ENCODE measurements at regions not wholly inside any gene's neighbourhood (a gene's known extent, or its start where the extent isn't known, plus 50 kb on each side); places are given as distances from the start of the nearest gene placed in this dataset.
"Not testable (repeated sequence)": the region's sequence is repeated elsewhere in the genome, so short reads cannot be mapped to it uniquely, and the experiment has no call there.

DNA sequence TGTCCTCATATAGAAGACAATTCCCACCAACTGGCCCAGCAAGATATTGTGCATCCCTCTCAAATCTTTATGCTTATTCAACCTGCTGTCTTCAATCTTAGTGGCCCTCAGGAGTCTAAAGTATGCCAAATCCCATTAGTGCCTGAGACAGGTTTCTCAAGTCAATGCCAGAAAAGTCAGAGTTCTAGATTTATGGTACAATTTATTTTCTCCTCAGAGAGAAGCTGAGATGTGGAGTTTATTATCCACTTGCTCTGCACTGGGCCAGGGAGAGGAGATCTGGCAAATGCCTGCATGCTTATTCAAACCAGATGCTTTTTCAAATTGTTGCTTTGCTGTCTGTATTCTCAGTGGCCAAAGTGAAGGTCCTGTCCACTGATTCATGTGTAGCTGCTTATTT lies 825.2 kb downstream of the METTL4 start:
- no peak for DNase-seq

DNA sequence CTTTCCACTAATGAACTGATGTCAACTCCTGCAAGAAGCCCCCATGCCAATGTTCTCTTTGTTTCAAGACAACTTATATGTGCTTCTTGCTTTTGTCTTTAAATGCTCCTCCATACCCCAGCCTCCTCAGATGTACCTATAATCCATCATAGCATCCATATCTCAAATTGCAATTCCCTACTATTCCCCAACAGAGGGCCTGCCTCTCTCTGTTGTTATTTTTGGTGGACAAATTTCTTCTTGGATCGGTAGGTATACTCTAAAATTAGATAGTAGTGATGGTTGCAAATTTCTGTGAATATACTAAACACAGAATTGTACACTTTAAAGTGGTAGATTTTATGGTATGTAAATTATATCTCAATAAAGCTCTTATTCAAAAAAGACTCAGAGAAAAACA lies 820.1 kb downstream of the METTL4 start:
- no peak for DNase-seq

DNA sequence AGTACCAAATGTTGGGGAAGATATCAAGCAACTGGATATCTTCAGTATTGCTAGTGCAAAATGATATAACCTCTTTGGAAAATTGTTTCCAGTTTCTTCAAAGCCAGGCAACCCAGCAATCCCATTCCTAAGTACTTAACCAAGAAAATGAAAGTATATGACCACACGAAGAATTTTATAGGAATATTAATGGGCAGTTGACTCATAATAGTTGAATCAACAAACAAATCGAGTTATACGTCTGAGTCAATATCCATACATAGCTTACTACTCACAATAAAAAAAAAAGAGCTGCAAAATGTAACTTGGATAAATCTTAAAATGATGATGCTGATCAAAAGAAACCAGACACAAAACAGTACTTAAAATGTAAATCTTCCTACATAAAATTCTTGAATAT lies 810.4 kb downstream of the METTL4 start:
- DNase-seq = no peak

DNA sequence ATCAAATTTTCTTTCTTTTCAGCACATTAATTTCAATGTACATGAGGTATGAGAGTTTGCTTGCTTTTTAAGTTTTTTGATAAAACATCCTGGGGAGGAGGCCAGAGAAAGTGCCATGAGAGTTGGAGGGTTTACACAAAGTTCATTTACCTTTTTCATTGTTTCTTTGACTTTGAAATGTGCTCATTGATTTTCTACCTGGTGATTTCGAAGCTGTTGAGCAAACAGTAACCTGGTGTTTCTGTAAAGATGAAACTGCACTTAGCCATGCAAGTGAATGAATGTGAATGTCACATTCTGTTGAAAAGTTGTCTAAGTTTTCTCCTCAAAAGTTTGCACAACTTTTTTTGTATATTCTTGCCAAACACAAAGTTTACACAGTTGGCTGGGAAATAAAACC lies 797.0 kb downstream of the METTL4 start:
- no peak for DNase-seq

DNA sequence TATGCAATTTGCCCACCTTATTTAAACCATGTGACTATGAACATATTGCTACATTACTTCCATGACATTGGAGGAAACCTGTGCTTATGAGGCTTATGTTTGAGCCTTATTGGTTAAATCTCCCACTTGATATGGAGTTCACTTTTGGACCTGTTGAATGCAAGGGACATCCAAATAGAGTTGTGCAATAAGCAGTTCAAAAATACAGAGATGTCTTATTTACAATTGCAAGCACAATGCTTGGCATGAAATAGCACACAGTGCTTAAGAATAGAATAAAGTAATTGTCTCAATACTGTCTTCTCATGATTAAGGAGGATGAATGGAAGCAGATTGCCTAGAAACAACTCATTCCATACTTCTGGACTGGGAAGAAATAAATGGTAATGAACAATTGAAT lies 793.5 kb downstream of the METTL4 start:
- no peak for DNase-seq

DNA sequence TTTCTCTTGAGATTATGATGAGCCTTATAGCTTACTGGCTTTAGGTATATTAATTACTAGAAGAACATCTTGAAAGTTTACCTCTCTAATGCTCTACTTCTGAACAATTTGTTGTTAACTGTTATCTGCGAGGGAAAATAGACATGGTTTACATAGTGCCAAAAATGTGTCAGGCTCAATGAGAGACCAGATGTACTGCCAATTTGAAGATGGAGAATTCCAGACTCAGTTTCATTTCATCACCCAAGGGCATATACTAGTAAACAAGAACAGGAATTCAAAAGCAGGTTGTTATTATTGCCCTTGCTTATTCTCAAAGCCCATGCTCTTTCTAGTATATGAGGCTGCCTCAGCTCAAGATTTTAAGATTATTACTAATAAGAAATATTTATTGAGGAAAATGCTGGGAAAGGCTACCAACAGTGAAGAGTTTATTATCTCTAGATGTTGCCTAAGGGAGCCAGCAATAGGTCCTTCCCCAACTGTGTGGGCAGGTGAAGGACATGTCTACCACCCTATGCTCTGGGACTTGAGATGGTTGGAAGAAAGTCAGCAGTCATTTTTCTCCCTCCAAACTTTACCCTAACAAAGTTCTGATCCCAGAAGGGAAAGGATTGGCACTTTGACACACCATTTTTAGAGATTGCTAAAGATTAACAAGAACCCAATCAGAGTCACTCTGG lies 792.7 kb downstream of the METTL4 start:
- no peak for DNase-seq

DNA sequence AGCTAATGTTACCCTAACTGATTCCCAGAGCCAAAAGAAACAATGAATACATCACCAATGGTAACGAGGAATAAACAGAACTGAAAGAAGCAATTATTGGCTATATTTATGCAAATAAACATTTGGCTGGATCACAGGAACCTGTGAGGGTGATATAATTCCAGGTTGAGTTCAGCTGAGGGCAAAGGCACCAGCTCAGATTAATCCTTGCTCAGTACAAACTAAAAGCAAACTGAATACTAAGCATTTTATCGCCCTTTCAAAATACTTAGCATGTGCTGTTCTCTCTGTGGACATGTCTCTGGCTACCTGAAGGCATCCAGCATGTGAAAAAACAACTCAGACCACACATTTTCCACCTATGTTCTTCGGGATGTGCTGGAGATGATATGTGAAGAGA lies 791.7 kb downstream of the METTL4 start:
- no peak for DNase-seq

DNA sequence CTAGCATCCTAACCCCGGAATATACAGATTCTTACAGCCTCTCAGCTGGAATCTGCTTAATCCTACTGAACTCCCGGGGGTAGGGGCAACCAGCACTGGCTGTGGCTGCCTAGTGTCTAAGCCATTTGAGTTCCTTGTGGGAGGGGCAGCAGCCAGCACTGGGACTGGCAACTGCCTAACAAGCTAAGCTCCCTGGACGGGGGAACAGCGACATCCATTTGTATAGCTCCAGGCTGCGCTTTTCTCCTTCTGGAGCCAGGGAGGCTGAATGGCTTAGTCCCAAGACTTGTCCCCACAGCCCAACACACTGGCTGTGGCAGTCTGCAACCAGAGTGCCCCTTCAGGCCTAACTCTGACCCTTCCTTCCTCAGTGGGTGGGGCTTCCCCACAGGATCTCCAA lies 787.2 kb downstream of the METTL4 start:
- DNase-seq = no peak

DNA sequence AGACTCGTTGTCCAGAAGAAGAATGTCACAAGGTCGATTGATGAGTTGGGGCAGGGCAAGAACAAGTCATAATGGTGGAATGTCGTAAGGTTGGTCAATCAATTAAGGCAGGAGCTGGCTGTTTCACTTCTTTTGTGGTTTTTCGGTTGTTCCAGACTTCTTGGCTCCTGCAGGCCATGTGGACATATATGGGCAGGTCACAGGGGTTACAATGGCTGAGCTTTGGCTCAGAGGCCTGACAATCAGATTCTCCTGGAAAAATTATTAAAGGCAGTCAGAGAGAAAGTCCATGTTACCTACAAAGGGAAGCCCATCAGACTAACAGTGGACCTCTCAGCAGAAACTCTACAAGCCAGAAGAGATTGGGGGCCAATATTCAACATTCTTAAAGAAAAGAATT lies 785.3 kb downstream of the METTL4 start:
- not testable (repeated sequence) for DNase-seq

DNA sequence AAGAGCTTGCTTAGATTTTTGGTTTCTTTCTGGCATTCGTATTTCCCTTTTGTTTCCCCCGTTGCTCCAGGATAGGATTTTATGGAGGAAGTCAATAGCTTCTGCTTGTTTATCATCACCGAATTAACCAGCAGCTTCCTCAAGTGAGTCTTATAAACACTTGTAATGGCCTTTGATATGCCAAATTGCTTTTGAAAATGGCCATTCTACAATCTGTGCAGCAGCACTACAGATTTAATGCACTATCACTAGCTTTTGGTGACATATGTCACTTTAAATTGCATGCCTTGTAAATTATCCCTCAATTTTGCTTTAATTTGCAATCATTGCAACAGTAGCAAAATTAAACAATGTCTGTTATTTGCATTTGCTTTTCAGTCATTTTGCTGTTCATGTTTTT lies 774.7 kb downstream of the METTL4 start:
- no peak for DNase-seq

DNA sequence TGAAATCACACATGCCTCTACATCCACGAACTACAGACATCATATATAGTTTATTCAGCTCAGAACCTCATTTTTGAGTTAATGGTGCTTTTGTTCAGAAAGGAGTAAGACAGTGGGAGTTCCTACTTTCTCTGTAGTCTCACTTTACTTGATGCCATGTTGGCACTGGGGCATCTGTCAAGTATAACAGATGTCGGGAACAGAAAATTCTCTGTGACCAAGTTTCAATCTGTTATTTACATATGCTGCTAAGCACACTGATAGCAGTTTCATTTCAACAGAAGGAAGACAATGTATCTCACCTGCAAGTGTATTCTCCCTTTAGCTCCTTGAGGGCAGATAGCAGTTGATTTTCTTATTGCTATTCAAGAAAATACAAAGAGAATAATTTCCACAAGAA lies 774.1 kb downstream of the METTL4 start:
- no peak for DNase-seq

DNA sequence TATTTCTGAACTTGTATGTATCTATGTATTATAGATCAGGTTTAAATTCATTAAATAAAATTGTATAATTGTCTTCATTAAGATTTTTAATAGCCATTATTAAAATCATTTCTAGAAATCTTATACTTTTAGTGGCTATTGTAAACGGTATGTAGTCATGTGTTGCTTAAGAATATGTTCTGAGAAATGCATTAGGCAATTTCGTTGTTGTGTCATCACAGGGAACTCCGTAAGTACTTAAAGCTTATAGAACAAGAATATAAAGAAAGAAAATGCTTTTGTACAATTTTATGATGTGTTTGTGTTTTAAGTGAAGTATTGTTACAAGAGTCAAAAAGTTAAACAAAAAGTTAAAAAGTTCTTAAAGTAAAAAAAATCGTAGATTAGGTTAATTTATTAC lies 765.8 kb downstream of the METTL4 start:
- no peak for DNase-seq

DNA sequence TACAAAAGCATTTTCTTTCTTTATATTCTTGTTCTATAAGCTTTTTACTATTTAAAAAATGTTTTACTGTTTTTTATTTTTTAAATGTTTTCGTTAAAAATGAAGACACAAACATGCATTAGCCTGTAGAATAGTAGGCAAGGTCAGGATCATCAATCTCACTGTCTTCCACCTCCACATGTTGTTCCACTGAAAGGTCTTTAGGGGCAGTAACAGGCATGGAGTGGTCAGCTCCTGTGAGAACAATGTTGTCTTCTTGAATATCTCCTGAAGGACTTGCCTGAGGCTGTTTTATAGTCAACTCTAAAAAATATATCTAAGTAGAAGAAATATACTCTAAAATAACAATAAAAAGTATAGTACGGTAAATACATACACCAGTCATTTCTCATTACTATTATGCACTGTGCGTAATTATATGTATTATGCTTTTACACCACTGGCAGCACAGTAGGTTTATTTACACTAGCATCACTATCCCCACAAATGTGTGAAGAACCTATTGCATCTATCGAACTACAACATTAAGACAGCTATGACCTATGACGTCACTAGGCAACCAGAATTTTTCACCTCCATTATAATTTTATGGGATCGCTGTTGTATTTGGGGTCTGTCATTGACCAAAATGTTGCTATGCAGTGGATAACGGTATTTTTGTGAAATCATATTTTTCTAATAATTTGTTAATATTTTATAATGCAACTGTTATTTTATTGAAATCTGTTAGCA lies 764.3 kb downstream of the METTL4 start:
- no peak for DNase-seq

DNA sequence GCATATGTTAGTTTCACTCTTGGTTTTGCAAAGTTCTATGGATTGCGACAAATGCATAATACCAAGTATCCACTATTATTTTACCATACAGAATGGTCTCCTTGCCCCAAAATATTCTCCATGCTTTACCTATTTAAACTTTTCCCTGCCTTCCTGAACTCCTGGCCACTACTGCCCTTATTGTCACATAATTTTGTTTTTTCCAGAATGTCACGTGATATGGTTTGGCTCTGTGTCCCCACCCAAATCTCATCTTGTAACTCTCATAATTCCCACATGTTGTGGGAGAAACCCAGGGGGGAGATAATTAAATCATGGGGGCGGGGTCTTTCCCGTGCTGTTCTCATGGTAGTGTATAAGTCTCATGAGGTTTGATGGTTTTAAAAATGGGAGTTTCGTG lies 760.0 kb downstream of the METTL4 start:
- DNase-seq = no peak

DNA sequence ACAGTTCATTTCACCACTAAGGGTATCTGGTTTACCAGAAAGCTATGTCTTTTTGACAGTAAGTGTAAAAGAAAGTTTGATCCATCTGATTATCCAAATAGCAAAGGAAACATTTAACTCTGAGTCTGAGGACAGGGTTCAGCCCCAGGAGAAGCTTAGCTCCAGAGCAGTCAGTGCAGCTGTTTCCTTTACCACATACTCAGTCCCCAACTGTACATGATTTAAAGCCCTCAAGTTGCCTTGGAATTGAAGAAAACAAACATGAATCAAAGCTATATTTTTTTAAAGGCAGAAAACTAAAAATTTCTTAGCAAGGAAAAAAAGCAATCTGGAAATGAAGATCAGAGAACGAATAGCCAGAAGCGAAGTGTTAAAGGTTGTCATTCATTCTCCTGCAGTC lies 746.0 kb downstream of the METTL4 start:
- DNase-seq = no peak

DNA sequence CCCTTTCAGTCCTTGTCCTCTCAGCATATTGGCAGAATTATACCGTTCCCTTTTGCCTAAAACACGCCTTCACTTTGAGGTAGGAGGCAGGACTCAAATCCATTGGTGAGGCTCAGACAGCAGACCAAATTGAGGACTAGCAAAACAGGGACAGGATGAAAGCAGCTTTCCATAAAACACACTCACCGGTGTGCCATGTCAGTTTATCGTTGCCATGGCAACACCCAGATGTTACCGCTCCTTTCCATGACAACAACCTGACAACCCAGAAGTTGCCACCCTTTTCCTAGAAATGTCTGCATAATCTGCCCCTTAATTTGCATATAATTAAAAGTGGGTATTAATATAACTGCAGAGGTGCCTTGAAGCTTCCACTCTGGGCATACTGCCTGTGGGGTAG lies 730.4 kb downstream of the METTL4 start:
- no peak for DNase-seq

DNA sequence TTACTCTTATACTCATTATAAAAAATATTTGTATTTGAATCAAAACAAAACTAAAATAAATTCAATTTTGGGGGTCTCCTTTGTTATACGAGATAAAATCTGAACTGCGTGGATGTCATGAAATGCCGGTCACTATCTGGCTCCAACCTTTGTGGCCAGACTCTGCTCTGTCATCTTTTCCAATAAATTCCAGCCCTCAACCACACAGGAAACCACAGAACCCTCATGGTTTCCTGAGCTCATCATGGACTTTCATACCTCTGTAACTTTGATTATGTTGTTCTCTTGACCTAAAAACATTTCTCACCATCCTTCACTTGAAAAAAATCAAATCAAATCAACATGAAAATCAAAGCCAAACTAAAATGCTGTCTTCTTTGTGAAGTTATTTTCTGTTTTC lies 724.7 kb downstream of the METTL4 start:
- DNase-seq = no peak

DNA sequence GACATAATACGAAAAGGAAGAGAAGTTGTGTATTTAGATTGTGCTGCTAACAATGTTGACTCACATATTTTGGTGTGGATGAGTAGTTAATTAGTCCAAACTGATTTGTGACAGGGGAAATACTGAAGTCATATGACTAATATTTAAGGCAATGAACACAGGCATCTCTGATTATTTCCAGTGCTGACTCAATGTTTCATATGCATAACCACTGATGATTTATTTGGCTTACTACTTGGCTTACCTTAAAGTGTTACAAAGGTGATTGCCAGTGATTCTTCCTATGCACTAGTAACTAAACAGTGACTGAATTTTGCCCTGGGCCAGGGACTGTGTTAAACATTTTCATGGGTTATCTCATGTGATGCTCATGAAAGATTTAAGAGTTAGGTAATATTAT lies 722.6 kb downstream of the METTL4 start:
- no peak for DNase-seq

DNA sequence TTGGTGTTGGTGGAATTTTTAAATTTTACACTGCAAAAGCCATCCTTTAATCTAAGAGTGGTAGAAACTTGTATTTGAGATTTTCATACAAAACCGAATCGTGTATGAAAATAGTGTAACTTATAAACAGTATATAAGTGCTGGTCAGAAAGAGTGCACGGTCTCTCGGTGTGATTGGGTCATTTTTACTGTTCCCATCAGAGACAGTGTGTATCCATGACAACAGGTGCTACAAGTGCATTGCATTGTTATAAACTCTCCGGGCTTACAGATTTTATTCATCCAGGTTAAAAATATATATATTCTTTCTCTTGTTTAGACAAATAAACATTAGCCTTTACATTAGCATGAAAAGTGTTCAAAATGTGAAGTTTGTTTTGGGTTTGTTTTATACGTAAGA lies 721.9 kb downstream of the METTL4 start:
- DNase-seq = no peak

DNA sequence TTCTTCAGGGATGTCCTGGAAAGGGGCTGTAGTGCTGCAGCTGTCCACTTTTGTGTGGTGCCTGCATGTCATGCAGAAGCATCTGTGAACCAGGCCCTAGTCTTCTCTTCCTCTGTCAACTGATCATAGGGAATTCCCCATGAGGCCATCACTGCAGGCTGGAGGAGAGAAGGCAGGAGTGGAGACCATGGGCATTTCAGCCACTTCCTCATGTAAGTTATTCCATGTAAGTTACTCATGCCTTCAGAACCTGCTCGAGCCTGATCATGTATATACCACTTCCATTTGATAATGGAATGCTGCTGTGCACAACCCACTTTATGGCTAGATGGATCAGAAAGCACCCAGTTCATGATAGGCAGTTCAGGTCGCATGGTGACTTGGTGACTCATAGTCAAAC lies 714.0 kb downstream of the METTL4 start:
- DNase-seq = not testable (repeated sequence)

DNA sequence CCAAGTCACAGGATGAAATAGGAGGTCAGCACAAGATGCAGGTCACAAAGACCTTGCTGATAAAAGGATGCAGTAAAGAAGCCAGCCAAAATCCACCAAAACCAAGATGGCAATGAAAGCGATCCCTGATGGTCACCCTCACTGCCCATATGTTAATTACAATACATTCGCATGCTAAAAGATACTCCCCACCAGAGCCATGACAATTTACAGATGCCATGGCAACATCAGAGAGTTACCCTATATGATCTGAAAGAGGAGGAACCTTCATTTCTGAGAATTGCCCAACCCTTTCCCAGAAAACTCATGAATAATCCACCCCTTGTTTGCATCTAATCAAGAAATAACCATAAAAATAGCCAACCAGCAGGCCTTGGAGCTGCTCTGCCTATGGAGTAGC lies 709.8 kb downstream of the METTL4 start:
- DNase-seq = no peak

DNA sequence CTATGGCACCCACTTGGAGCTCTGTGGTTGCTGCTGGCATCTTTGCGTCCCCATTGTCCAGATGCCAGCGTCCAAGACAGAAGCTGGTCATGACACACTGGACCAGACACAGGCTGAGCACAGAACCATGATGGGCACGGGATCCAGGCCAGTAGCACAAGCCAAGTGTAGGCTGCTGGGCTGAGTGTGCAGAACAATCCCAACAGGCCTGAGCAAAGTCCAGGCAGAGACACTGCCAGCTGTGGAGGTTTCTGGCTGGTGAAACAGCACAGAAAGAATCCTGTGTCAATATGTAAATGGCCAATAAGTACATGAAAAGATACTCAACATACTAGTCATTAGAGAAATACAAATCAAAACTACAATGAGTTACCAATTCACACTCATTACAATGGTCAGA lies 705.4 kb downstream of the METTL4 start:
- no peak for DNase-seq

DNA sequence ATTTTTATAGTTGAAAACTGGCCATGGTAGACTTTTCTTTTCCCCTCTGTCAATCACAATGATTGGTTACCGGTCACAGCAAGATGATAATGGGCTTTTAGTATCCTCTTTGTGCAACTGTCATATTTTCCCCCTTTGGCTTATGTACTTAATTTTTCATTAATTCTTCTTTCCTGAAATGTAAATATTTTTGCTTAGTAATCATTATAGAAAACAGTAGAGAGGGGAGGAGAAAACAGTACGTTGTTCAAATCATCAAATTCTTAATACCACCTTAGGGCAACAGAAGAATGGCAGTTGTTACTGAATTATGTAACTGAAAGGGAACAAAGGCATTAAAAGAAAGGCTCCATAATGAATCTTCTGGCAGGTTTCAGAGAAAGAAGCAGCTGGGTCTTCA lies 699.0 kb downstream of the METTL4 start:
- DNase-seq = no peak

DNA sequence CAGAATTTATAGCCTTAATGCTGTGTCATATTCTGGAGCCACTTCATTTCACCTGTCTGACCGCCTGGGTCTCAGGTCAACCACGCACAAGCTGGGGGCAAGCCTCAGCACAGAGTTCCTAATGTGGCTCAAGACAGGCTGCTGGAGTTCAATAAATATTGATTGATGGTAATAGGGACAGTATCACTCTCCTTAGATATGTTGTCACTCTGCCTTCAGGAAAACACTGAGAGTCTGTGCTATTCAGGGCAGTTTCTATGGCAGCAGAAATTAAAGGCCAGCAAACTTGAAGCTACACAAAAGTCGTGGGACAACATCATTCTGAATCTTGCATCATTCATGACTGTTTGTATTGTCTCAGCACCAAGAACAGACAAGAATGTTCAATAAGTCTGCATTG lies 696.1 kb downstream of the METTL4 start:
- DNase-seq = no peak

DNA sequence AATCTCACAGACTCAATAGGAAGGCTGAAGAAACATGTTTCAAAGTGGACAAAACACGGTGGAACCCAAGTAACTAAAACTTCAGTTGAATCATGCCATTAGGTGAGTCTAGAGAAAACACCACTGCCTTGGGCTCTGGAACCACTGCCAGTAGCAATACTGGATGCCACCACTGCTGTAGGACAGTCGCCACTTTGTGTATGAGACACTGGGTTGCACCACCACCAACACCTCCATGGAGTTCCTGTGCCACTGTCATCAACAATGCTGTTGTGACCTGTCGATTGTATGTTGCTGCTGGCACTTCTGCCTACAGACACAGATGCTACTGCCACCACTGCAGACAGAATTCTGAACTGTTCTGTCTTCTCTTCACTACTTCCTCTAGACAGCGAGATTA lies 686.7 kb downstream of the METTL4 start:
- no peak for DNase-seq
